ENCODE measurements at regions not wholly inside any gene's neighbourhood (a gene's known extent, or its start where the extent isn't known, plus 50 kb on each side); places are given as distances from the start of the nearest gene placed in this dataset.

- TF ChIP-seq POLR2A (IDR thresholded peaks at IDR 0.05; ENCODE audit: low read depth) = no peak
- no peak for TF ChIP-seq EP300 (IDR thresholded peaks at IDR 0.05)
- no peak for TF ChIP-seq POLR2AphosphoS5 (IDR thresholded peaks at IDR 0.05)
- TF ChIP-seq, protein P1, sequence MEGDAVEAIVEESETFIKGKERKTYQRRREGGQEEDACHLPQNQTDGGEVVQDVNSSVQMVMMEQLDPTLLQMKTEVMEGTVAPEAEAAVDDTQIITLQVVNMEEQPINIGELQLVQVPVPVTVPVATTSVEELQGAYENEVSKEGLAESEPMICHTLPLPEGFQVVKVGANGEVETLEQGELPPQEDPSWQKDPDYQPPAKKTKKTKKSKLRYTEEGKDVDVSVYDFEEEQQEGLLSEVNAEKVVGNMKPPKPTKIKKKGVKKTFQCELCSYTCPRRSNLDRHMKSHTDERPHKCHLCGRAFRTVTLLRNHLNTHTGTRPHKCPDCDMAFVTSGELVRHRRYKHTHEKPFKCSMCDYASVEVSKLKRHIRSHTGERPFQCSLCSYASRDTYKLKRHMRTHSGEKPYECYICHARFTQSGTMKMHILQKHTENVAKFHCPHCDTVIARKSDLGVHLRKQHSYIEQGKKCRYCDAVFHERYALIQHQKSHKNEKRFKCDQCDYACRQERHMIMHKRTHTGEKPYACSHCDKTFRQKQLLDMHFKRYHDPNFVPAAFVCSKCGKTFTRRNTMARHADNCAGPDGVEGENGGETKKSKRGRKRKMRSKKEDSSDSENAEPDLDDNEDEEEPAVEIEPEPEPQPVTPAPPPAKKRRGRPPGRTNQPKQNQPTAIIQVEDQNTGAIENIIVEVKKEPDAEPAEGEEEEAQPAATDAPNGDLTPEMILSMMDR (IDR thresholded peaks at IDR 0.05) = no peak
- DNase-seq (ENCODE audit: extremely low spot score) = no peak
- 93% methylated on average over 2 of the region's 2 CpGs for WGBS
- intact Hi-C loops (cut with DNase I) = no loop called here
- H3K36me3 ChIP-seq = no peaks in the 10 kb centered on the region
- no peaks in the 10 kb centered on the region for H3K27me3 ChIP-seq
- no peak overlapping the region for H3K27ac ChIP-seq (replicated peaks in 1 of 4)
- peaks cover 7 to 15% (median 14%) of the 10 kb centered on the region in 4 donors for H3K4me1 ChIP-seq
- H3K4me3 ChIP-seq = no peak overlapping the region
- no peaks in the 10 kb centered on the region for H3K9me3 ChIP-seq
These were observed 130.2 kb upstream of the ADAMTSL1 start for GRCh38 chr9:18343784-18344183.

- no peak overlapping the region for H3K4me3 ChIP-seq
- no peaks in the 10 kb centered on the region for H3K9me3 ChIP-seq
- H3K27me3 ChIP-seq = no peaks in the 10 kb centered on the region
- peak overlapping the region in 3 of 4 donors; percentile 11 to 42 (median 18) for H3K27ac ChIP-seq (replicated peaks in 1 of 4)
- H3K4me1 ChIP-seq = peaks cover 7 to 33% (median 25%) of the 10 kb centered on the region in 4 donors
- WGBS = 81% methylated on average over 3 of the region's 3 CpGs
- intact Hi-C loops (cut with DNase I) = no loop called here
- DNase-seq (ENCODE audit: extremely low spot score) = no peak
- TF ChIP-seq, protein P1 (IDR thresholded peaks at IDR 0.05) = no peak
- TF ChIP-seq POLR2A (IDR thresholded peaks at IDR 0.05; ENCODE audit: low read depth) (no peak), EP300 (IDR thresholded peaks at IDR 0.05) (no peak), POLR2AphosphoS5 (IDR thresholded peaks at IDR 0.05) (no peak)
- H3K36me3 ChIP-seq = no peaks in the 10 kb centered on the region
These were observed 127.2 kb upstream of the ADAMTSL1 start for GRCh38 chr9:18346745-18347144.

GRCh38 chr9:18347386-18348082 is 126.4 kb upstream of the ADAMTSL1 start:
- Histone ChIP-seq H3K36me3 (no peaks in the 10 kb centered on the region), H3K27me3 (no peaks in the 10 kb centered on the region), H3K9me3 (no peaks in the 10 kb centered on the region), H3K27ac (replicated peaks in 1 of 4) (peak overlapping the region in 3 of 4 donors; percentile 11 to 42 (median 28)), H3K4me1 (peaks cover 7 to 36% (median 27%) of the 10 kb centered on the region in 4 donors), H3K4me3 (no peak overlapping the region)
- TF ChIP-seq POLR2AphosphoS5 (IDR thresholded peaks at IDR 0.05) = peak in 1 of 2 donors; percentile 11
- TF ChIP-seq, protein P1 (IDR thresholded peaks at IDR 0.05) = no peak
- intact Hi-C loops (cut with DNase I) = no loop called here
- no peak for DNase-seq (ENCODE audit: extremely low spot score)
- 51% methylated on average over 2 of the region's 2 CpGs for WGBS

GRCh38 chr9:18348083-18348475 is 125.9 kb upstream of the ADAMTSL1 start:
- no peak for DNase-seq (ENCODE audit: extremely low spot score)
- H3K9me3 ChIP-seq = no peaks in the 10 kb centered on the region
- H3K36me3 ChIP-seq = no peaks in the 10 kb centered on the region
- H3K27me3 ChIP-seq = no peaks in the 10 kb centered on the region
- intact Hi-C loops (cut with DNase I) = no loop called here
- no peak for TF ChIP-seq POLR2AphosphoS5 (IDR thresholded peaks at IDR 0.05)
- H3K4me3 ChIP-seq = no peak overlapping the region
- peaks cover 7 to 36% (median 27%) of the 10 kb centered on the region in 4 donors for H3K4me1 ChIP-seq
- 63% methylated on average over 2 of the region's 2 CpGs for WGBS
- H3K27ac ChIP-seq (replicated peaks in 1 of 4) = peak overlapping the region in 3 of 4 donors; percentile 11 to 42 (median 28)

GRCh38 chr9:18349530-18349929 is 124.4 kb upstream of the ADAMTSL1 start:
- TF ChIP-seq EP300 (IDR thresholded peaks at IDR 0.05) = no peak
- no peak for TF ChIP-seq POLR2AphosphoS5 (IDR thresholded peaks at IDR 0.05)
- TF ChIP-seq, protein P1 (IDR thresholded peaks at IDR 0.05) = no peak
- TF ChIP-seq POLR2A (IDR thresholded peaks at IDR 0.05; ENCODE audit: low read depth) = no peak
- H3K9me3 ChIP-seq = no peaks in the 10 kb centered on the region
- no peak overlapping the region for H3K4me3 ChIP-seq
- H3K36me3 ChIP-seq = no peaks in the 10 kb centered on the region
- WGBS = 78% methylated on average over 3 of the region's 3 CpGs
- H3K27ac ChIP-seq (replicated peaks in 1 of 4) = no peak overlapping the region
- no peak for DNase-seq (ENCODE audit: extremely low spot score)
- H3K27me3 ChIP-seq = no peaks in the 10 kb centered on the region
- H3K4me1 ChIP-seq = peaks cover 7 to 36% (median 27%) of the 10 kb centered on the region in 4 donors
- intact Hi-C loops (cut with DNase I) = no loop called here
